ENCODE measurements at regions not wholly inside any gene's neighbourhood (a gene's known extent, or its start where the extent isn't known, plus 50 kb on each side); places are given as distances from the start of the nearest gene placed in this dataset.
"Not testable (repeated sequence)": the region's sequence is repeated elsewhere in the genome, so short reads cannot be mapped to it uniquely, and the experiment has no call there.

GRCh38 chr1:25171013-25171412 is 61.3 kb downstream of the SYF2 start:
- intact Hi-C loops (cut with micrococcal nuclease) = not testable (repeated sequence)
- POLR2A ChIA-PET = interaction anchor here (0.6 kb wide), 1 partner anchor 705 kb away, joined by 10 read pairs; no protein-coding TSS in a partner anchor

GRCh38 chr1:25170439-25170838 is 61.9 kb downstream of the SYF2 start:
- ChIA-PET POLR2A (interaction anchor here (0.6 kb wide), 1 partner anchor 706 kb away, joined by 10 read pairs; no protein-coding TSS in a partner anchor), CTCF (interaction anchor here (0.6 kb wide), 1 partner anchor 25 kb away, joined by 6 read pairs; no protein-coding TSS in a partner anchor)
- intact Hi-C loops (cut with micrococcal nuclease) = no loop called here
- H3K27ac Mint-ChIP-seq = no peak overlapping the region
- H3K4me1 Mint-ChIP-seq = peaks cover 0 to 6% (median 2%) of the 10 kb centered on the region in 7 donors
- no peak overlapping the region for H3K4me3 Mint-ChIP-seq
- no peaks in the 10 kb centered on the region for H3K9me3 ChIP-seq (ENCODE audit: control insufficient read depth in 2 of 3, low read length in 3 of 3)
- no peaks in the 10 kb centered on the region for H3K36me3 Mint-ChIP-seq
- H3K27ac ChIP-seq (ENCODE audit: low read depth, low read length) = no peak overlapping the region
- peaks cover 0 to 2% (median 0%) of the 10 kb centered on the region in 5 donors for H3K27me3 Mint-ChIP-seq
- no peaks in the 10 kb centered on the region for H3K27me3 ChIP-seq (ENCODE audit: control insufficient read depth in 2 of 2, insufficient read depth in 2 of 2, low read length in 2 of 2)
- H3K36me3 ChIP-seq (ENCODE audit: control insufficient read depth in 2 of 3, insufficient read depth in 3 of 3, low read length in 3 of 3) = no peaks in the 10 kb centered on the region
- DNase-seq (no peak), ATAC-seq (no peak)
- H3K4me1 ChIP-seq (ENCODE audit: control insufficient read depth in 2 of 2, insufficient read depth in 2 of 2, low read length in 2 of 2) = no peaks in the 10 kb centered on the region
- H3K4me3 ChIP-seq (ENCODE audit: low read length) = no peak overlapping the region
- peaks cover 0 to 4% (median 0%) of the 10 kb centered on the region in 11 donors for H3K9me3 Mint-ChIP-seq

More at GRCh38 chr1:25171013-25171412, 61.3 kb downstream of the SYF2 start:
- not testable (repeated sequence) for H3K36me3 ChIP-seq (ENCODE audit: control insufficient read depth in 2 of 3, insufficient read depth in 3 of 3, low read length in 3 of 3); H3K4me3 ChIP-seq (ENCODE audit: low read length); H3K36me3 Mint-ChIP-seq; DNase-seq; H3K4me1 ChIP-seq (ENCODE audit: control insufficient read depth in 2 of 2, insufficient read depth in 2 of 2, low read length in 2 of 2); H3K9me3 ChIP-seq (ENCODE audit: control insufficient read depth in 2 of 3, low read length in 3 of 3); H3K4me1 Mint-ChIP-seq; H3K27ac Mint-ChIP-seq; H3K4me3 Mint-ChIP-seq; H3K9me3 Mint-ChIP-seq; H3K27ac ChIP-seq (ENCODE audit: low read depth, low read length); H3K27me3 Mint-ChIP-seq; ATAC-seq; H3K27me3 ChIP-seq (ENCODE audit: control insufficient read depth in 2 of 2, insufficient read depth in 2 of 2, low read length in 2 of 2)
- CTCF ChIA-PET = interaction anchor here (0.6 kb wide), 1 partner anchor 26 kb away, joined by 6 read pairs; no protein-coding TSS in a partner anchor

GRCh38 chr1:25169610-25170009 is 62.7 kb downstream of the SYF2 start:
- Histone ChIP-seq H3K4me3 (ENCODE audit: low read length) (no peak overlapping the region), H3K27ac (ENCODE audit: low read depth, low read length) (no peak overlapping the region), H3K36me3 (ENCODE audit: control insufficient read depth in 2 of 3, insufficient read depth in 3 of 3, low read length in 3 of 3) (no peaks in the 10 kb centered on the region), H3K4me1 (ENCODE audit: control insufficient read depth in 2 of 2, insufficient read depth in 2 of 2, low read length in 2 of 2) (no peaks in the 10 kb centered on the region), H3K9me3 (ENCODE audit: control insufficient read depth in 2 of 3, low read length in 3 of 3) (no peaks in the 10 kb centered on the region), H3K27me3 (ENCODE audit: control insufficient read depth in 2 of 2, insufficient read depth in 2 of 2, low read length in 2 of 2) (no peaks in the 10 kb centered on the region)
- no peak for DNase-seq
- ChIA-PET CTCF (no interaction called here), POLR2A (no interaction called here)
- Mint-ChIP-seq H3K27me3 (peaks cover 0 to 2% (median 0%) of the 10 kb centered on the region in 5 donors), H3K27ac (no peak overlapping the region), H3K9me3 (peaks cover 0 to 4% (median 2%) of the 10 kb centered on the region in 11 donors), H3K36me3 (no peaks in the 10 kb centered on the region), H3K4me3 (no peak overlapping the region), H3K4me1 (peaks cover 0 to 6% (median 2%) of the 10 kb centered on the region in 7 donors)
- no peak for ATAC-seq
- intact Hi-C loops (cut with micrococcal nuclease) = no loop called here

GRCh38 chr1:25169168-25169567 is 63.1 kb downstream of the SYF2 start:
- no peak for ATAC-seq
- Mint-ChIP-seq H3K27me3 (peaks cover 0 to 3% (median 0%) of the 10 kb centered on the region in 5 donors), H3K4me3 (no peak overlapping the region), H3K36me3 (no peaks in the 10 kb centered on the region), H3K4me1 (peaks cover 0 to 6% (median 2%) of the 10 kb centered on the region in 7 donors), H3K27ac (no peak overlapping the region), H3K9me3 (peaks cover 0 to 5% (median 2%) of the 10 kb centered on the region in 11 donors)
- no peak overlapping the region for H3K27ac ChIP-seq (ENCODE audit: low read depth, low read length)
- H3K4me1 ChIP-seq (ENCODE audit: control insufficient read depth in 2 of 2, insufficient read depth in 2 of 2, low read length in 2 of 2) = no peaks in the 10 kb centered on the region
- intact Hi-C loops (cut with micrococcal nuclease) = no loop called here
- ChIA-PET POLR2A (no interaction called here), CTCF (no interaction called here)
- no peak overlapping the region for H3K4me3 ChIP-seq (ENCODE audit: low read length)
- H3K27me3 ChIP-seq (ENCODE audit: control insufficient read depth in 2 of 2, insufficient read depth in 2 of 2, low read length in 2 of 2) = no peaks in the 10 kb centered on the region
- no peaks in the 10 kb centered on the region for H3K9me3 ChIP-seq (ENCODE audit: control insufficient read depth in 2 of 3, low read length in 3 of 3)
- no peaks in the 10 kb centered on the region for H3K36me3 ChIP-seq (ENCODE audit: control insufficient read depth in 2 of 3, insufficient read depth in 3 of 3, low read length in 3 of 3)
- DNase-seq = no peak

GRCh38 chr1:25168193-25169071 is 63.9 kb downstream of the SYF2 start:
- Mint-ChIP-seq H3K36me3 (no peaks in the 10 kb centered on the region), H3K4me3 (no peak overlapping the region), H3K9me3 (peaks cover 0 to 7% (median 2%) of the 10 kb centered on the region in 11 donors), H3K27ac (no peak overlapping the region), H3K4me1 (peaks cover 0 to 6% (median 2%) of the 10 kb centered on the region in 7 donors), H3K27me3 (peaks cover 0 to 5% (median 0%) of the 10 kb centered on the region in 5 donors)
- intact Hi-C loops (cut with micrococcal nuclease) = no loop called here
- H3K9me3 ChIP-seq (ENCODE audit: control insufficient read depth in 2 of 3, low read length in 3 of 3) = no peaks in the 10 kb centered on the region
- no peak overlapping the region for H3K27ac ChIP-seq (ENCODE audit: low read depth, low read length)
- POLR2A ChIA-PET = no interaction called here
- no peaks in the 10 kb centered on the region for H3K27me3 ChIP-seq (ENCODE audit: control insufficient read depth in 2 of 2, insufficient read depth in 2 of 2, low read length in 2 of 2)
- DNase-seq = no peak
- CTCF ChIA-PET = interaction anchor here (1.2 kb wide), 1 partner anchor 35 kb away, joined by 3 read pairs; no protein-coding TSS in a partner anchor
- no peaks in the 10 kb centered on the region for H3K36me3 ChIP-seq (ENCODE audit: control insufficient read depth in 2 of 3, insufficient read depth in 3 of 3, low read length in 3 of 3)
- no peak for ATAC-seq
- no peak overlapping the region for H3K4me3 ChIP-seq (ENCODE audit: low read length)
- H3K4me1 ChIP-seq (ENCODE audit: control insufficient read depth in 2 of 2, insufficient read depth in 2 of 2, low read length in 2 of 2) = no peaks in the 10 kb centered on the region

GRCh38 chr1:25167269-25168192 is 64.8 kb downstream of the SYF2 start:
- peaks cover 0 to 8% (median 0%) of the 10 kb centered on the region in 5 donors for H3K27me3 Mint-ChIP-seq
- no peak for DNase-seq
- Histone ChIP-seq H3K27ac (ENCODE audit: low read depth, low read length) (no peak overlapping the region), H3K4me3 (ENCODE audit: low read length) (no peak overlapping the region), H3K36me3 (ENCODE audit: control insufficient read depth in 2 of 3, insufficient read depth in 3 of 3, low read length in 3 of 3) (no peaks in the 10 kb centered on the region), H3K4me1 (ENCODE audit: control insufficient read depth in 2 of 2, insufficient read depth in 2 of 2, low read length in 2 of 2) (no peaks in the 10 kb centered on the region), H3K9me3 (ENCODE audit: control insufficient read depth in 2 of 3, low read length in 3 of 3) (no peaks in the 10 kb centered on the region), H3K27me3 (ENCODE audit: control insufficient read depth in 2 of 2, insufficient read depth in 2 of 2, low read length in 2 of 2) (no peaks in the 10 kb centered on the region)
- no peaks in the 10 kb centered on the region for H3K36me3 Mint-ChIP-seq
- intact Hi-C loops (cut with micrococcal nuclease) = no loop called here
- no peak for ATAC-seq
- H3K27ac Mint-ChIP-seq = no peak overlapping the region
- POLR2A ChIA-PET = no interaction called here
- CTCF ChIA-PET = interaction anchor here (1.2 kb wide), 1 partner anchor 36 kb away, joined by 3 read pairs; no protein-coding TSS in a partner anchor
- peaks cover 0 to 10% (median 1%) of the 10 kb centered on the region in 11 donors for H3K9me3 Mint-ChIP-seq
- H3K4me3 Mint-ChIP-seq = no peak overlapping the region
- peaks cover 0 to 6% (median 2%) of the 10 kb centered on the region in 7 donors for H3K4me1 Mint-ChIP-seq
